ENCODE measurements at regions not wholly inside any gene's neighbourhood (a gene's known extent, or its start where the extent isn't known, plus 50 kb on each side); places are given as distances from the start of the nearest gene placed in this dataset.

- H2BK120ac ChIP-seq (replicated peaks; ENCODE audit: low read depth, low read length): no peak overlapping the region
- no peak for TF ChIP-seq SRF (IDR thresholded peaks at IDR 0.05; ENCODE audit: low read depth, low read length)
- no peak for TF ChIP-seq CHD2 (IDR thresholded peaks at IDR 0.05; ENCODE audit: low read length)
- no peak for TF ChIP-seq NANOG (IDR thresholded peaks at IDR 0.05; ENCODE audit: insufficient read depth, low read depth, low read length, poor library complexity, severe bottlenecking)
- no peak for TF ChIP-seq EZH2 (IDR thresholded peaks at IDR 0.05; ENCODE audit: low read depth, low read length, severe bottlenecking)
- TF ChIP-seq TAF7 (optimal IDR thresholded peaks at IDR 0.05; ENCODE audit: borderline replicate concordance, low read depth, low read length): no peak
- no peak for TF ChIP-seq BACH1 (IDR thresholded peaks at IDR 0.05; ENCODE audit: low read length)
- TF ChIP-seq SP1 (IDR thresholded peaks at IDR 0.05; ENCODE audit: low read depth, low read length): no peak
- no peak for TF ChIP-seq CBX5 (IDR thresholded peaks at IDR 0.05; ENCODE audit: low read depth, low read length)
- TF ChIP-seq PHF8 (conservative IDR thresholded peaks at IDR 0.05; ENCODE audit: low read depth, low read length): no peak
- TF ChIP-seq HDAC2 (IDR thresholded peaks at IDR 0.05; ENCODE audit: borderline replicate concordance in 1 of 2, low read depth in 2 of 2, low read length in 2 of 2): no peak
- TF ChIP-seq JUN (IDR thresholded peaks at IDR 0.05; ENCODE audit: low read depth, low read length): no peak
- no peak for TF ChIP-seq TCF12 (IDR thresholded peaks at IDR 0.05; ENCODE audit: low read depth, low read length)
- TF ChIP-seq BCL11A (IDR thresholded peaks at IDR 0.05; ENCODE audit: low read depth in 2 of 2, low read length in 2 of 2): no peak
- no peak overlapping the region for H4K8ac ChIP-seq (ENCODE audit: extremely low read depth, insufficient read depth, low read length)
- no peaks in the 10 kb centered on the region for H4K20me1 ChIP-seq (replicated peaks in 1 of 2; ENCODE audit: control insufficient read depth in 1 of 2, insufficient read depth in 2 of 2, low read length in 2 of 2)
- DNase-seq (ENCODE audit: low read depth in 1 of 2, low spot score in 2 of 2): no peak
- H2BK5ac ChIP-seq (ENCODE audit: low read depth, low read length): no peak overlapping the region
- no peak overlapping the region for H3K56ac ChIP-seq (replicated peaks; ENCODE audit: insufficient read length, low read depth, low read length)
- no peak overlapping the region for H3K4me2 ChIP-seq (ENCODE audit: insufficient read depth in 1 of 2, low read depth in 2 of 2, low read length in 2 of 2)
- no peak overlapping the region for H3K4me3 ChIP-seq (ENCODE audit: extremely low read depth in 1 of 4, insufficient read depth in 2 of 4, low read depth in 3 of 4, low read length in 4 of 4)
- no peaks in the 10 kb centered on the region for H3K27me3 ChIP-seq (replicated peaks in 1 of 4; ENCODE audit: control insufficient read depth in 3 of 4, extremely low read depth in 1 of 4, insufficient read depth in 3 of 4, low read length in 3 of 4)
- H3K4me1 ChIP-seq (replicated peaks in 1 of 4; ENCODE audit: control insufficient read depth in 3 of 4, insufficient read depth in 4 of 4, low read length in 3 of 4): no peaks in the 10 kb centered on the region
- CTCF ChIA-PET (ENCODE audit: partially characterized antibody): no interaction called here
- H3K79me1 ChIP-seq (ENCODE audit: low read depth, low read length): no peaks in the 10 kb centered on the region
- H4K5ac ChIP-seq (ENCODE audit: insufficient read length, low read depth, low read length): no peak overlapping the region
- no peaks in the 10 kb centered on the region for H3K9me3 ChIP-seq (ENCODE audit: insufficient read depth in 2 of 2, low read depth in 1 of 2, low read length in 1 of 2)
- no peak overlapping the region for H3K18ac ChIP-seq (ENCODE audit: extremely low read depth, low read length)
- no peak overlapping the region for H2AFZ ChIP-seq (ENCODE audit: low read length)
- H3K4ac ChIP-seq (replicated peaks; ENCODE audit: insufficient read length, low read depth, low read length): no peak overlapping the region
- no peak overlapping the region for H2BK12ac ChIP-seq (ENCODE audit: low read depth, low read length)
- H3K23me2 ChIP-seq (ENCODE audit: low read depth, low read length): no peaks in the 10 kb centered on the region
- no peak overlapping the region for H4K91ac ChIP-seq (replicated peaks; ENCODE audit: insufficient read length, low read length)
- no peak overlapping the region for H2AK5ac ChIP-seq (ENCODE audit: low read depth, low read length)
- H3K79me2 ChIP-seq (ENCODE audit: control insufficient read depth in 1 of 2, insufficient read depth in 2 of 2, low read length in 2 of 2): no peaks in the 10 kb centered on the region
- H3K9ac ChIP-seq (replicated peaks in 1 of 4; ENCODE audit: extremely low read depth in 1 of 4, low read depth in 3 of 4, low read length in 3 of 4): no peak overlapping the region
- no peak overlapping the region for H3K27ac ChIP-seq (ENCODE audit: low read depth, low read length)
- FAIRE-seq: peak; percentile 13
- POLR2A ChIA-PET (ENCODE audit: partially characterized antibody): no interaction called here
- no peaks in the 10 kb centered on the region for H3K36me3 ChIP-seq (ENCODE audit: control insufficient read depth in 2 of 4, insufficient read depth in 4 of 4, low read length in 3 of 4)
- no peak overlapping the region for H3K14ac ChIP-seq (ENCODE audit: insufficient read length)
- H2BK15ac ChIP-seq (ENCODE audit: low read length): no peak overlapping the region
- no peak overlapping the region for H2BK20ac ChIP-seq (ENCODE audit: low read length)
- H3K23ac ChIP-seq (ENCODE audit: insufficient read length): no peak overlapping the region
- 79% methylated on average over 3 of the region's 3 CpGs; no CpG with 5 or more reads in 1 of the 2 experiments for WGBS, 2 experiments (ENCODE audit: extremely low coverage in 1 of 2, insufficient coverage in 1 of 2, insufficient read length in 1 of 2, insufficient replicate concordance in 2 of 2, low coverage in 1 of 2, low lambda C conversion rate in 2 of 2, missing lambda C conversion rate in 1 of 2)
These were observed 148.9 kb upstream of the GULP1 start for GRCh38 chr2:188142636-188143295.

Data from H1 (cell line).